HEK293 (cell line): ENCODE measurements at regions not wholly inside any gene's neighbourhood (a gene's known extent, or its start where the extent isn't known, plus 50 kb on each side); places are given as distances from the start of the nearest gene placed in this dataset.

Source experiments
- CTCF ChIA-PET: fragments of 350-600 bp; formaldehyde crosslinking; extraction: SDS; loops from one replicate; lab custom pipeline; 2021; ENCODE audit warnings: antibody characterized with exemption; lab: Yijun Ruan, JAX
- POLR2A ChIA-PET: fragments of 300-600 bp; formaldehyde crosslinking; extraction: SDS; loops from one replicate; lab custom pipeline; 2020; ENCODE audit warnings: antibody characterized with exemption, inconsistent platforms; lab: Yijun Ruan, JAX
- H3K27ac ChIP-seq: fragments of 200-500 bp; sonication (Bioruptor generic); 2 replicates; pipeline ENCODE4 v1.5.1; 2014; ENCODE audit warnings: low read depth, low read length, control low read depth, inconsistent platforms; ENCODE audit errors: extremely low read depth
- H3K36me3 ChIP-seq, 2 experiments: fragments of 200-500 bp in 1 of 2; sonication (Bioruptor generic) in 1 of 2; 1 replicate in 1 of 2; 2 replicates in 1 of 2; pipeline ENCODE4 v1.5.1; 2014 to 2017; ENCODE audit warnings: inconsistent platforms in 2 of 2, low read length in 2 of 2; ENCODE audit not compliant: control insufficient read depth in 2 of 2, insufficient read depth in 1 of 2
- H3K4me1 ChIP-seq: fragments of 200-500 bp; sonication (Bioruptor generic); 2 replicates; pipeline ENCODE4 v1.5.1; 2014; ENCODE audit warnings: mild to moderate bottlenecking, low read length, inconsistent platforms; ENCODE audit not compliant: control insufficient read depth, insufficient read depth
- H3K4me3 ChIP-seq: 2 replicates; pipeline ENCODE4 v1.5.1; 2011; ENCODE audit warnings: low read depth, mild to moderate bottlenecking, control low read depth, low read length, moderate library complexity
- H3K9me3 ChIP-seq: fragments of 200-500 bp; sonication (Bioruptor generic); 2 replicates; pipeline ENCODE4 v1.5.1; 2014; ENCODE audit warnings: low read depth, low read length, inconsistent platforms; ENCODE audit not compliant: control insufficient read depth, insufficient read depth
- BCL11A ChIP-seq: fragments of 450-650 bp; formaldehyde crosslinking; IDR thresholded peaks from 2 replicates; pipeline ENCODE4 v1.5.1; 2016; ENCODE audit warnings: low read depth, missing biosample characterization, missing genetic modification characterization
- EGR2 ChIP-seq: fragments of 450-650 bp; formaldehyde crosslinking; IDR thresholded peaks from 2 replicates; pipeline ENCODE4 v1.5.1; 2016; ENCODE audit warnings: low read depth, missing biosample characterization, missing genetic modification characterization
- FEZF1 ChIP-seq: fragments of 450-650 bp; formaldehyde crosslinking; IDR thresholded peaks from 2 replicates; pipeline ENCODE4 v1.5.1; 2016; ENCODE audit warnings: missing biosample characterization, missing genetic modification characterization
- GLI2 ChIP-seq: fragments of 450-650 bp; formaldehyde crosslinking; IDR thresholded peaks from 2 replicates; pipeline ENCODE4; 2017; ENCODE audit warnings: missing biosample characterization, missing genetic modification characterization, low read depth, borderline replicate concordance
- OVOL3 ChIP-seq: fragments of 450-650 bp; formaldehyde crosslinking; IDR thresholded peaks from 2 replicates; pipeline ENCODE4 v1.5.1; 2016; ENCODE audit warnings: missing biosample characterization, missing genetic modification characterization
- SCRT1 ChIP-seq: fragments of 450-650 bp; formaldehyde crosslinking; IDR thresholded peaks from 2 replicates; pipeline ENCODE4 v1.5.1; 2016; ENCODE audit warnings: missing biosample characterization, missing genetic modification characterization, borderline replicate concordance
- SP7 ChIP-seq: fragments of 450-650 bp; formaldehyde crosslinking; IDR thresholded peaks from 2 replicates; pipeline ENCODE4 v1.5.1; 2016; ENCODE audit warnings: missing biosample characterization, missing genetic modification characterization
- TRIM28 ChIP-seq: IDR thresholded peaks from 2 replicates; pipeline ENCODE4 v1.6.1; 2011; ENCODE audit warnings: low read length, control low read depth, borderline replicate concordance
- ZBTB1 ChIP-seq: fragments of 450-650 bp; formaldehyde crosslinking; IDR thresholded peaks from 2 replicates; pipeline ENCODE4 v1.5.1; 2016; ENCODE audit warnings: missing biosample characterization, missing genetic modification characterization
- ZBTB20 ChIP-seq: fragments of 450-650 bp; formaldehyde crosslinking; IDR thresholded peaks from 2 replicates; pipeline ENCODE4 v1.5.1; 2016; ENCODE audit warnings: missing biosample characterization, missing genetic modification characterization
- ZFP3 ChIP-seq: fragments of 450-650 bp; formaldehyde crosslinking; IDR thresholded peaks from 2 replicates; pipeline ENCODE4 v1.5.1; 2016; ENCODE audit warnings: low read depth, missing biosample characterization, missing genetic modification characterization
- ZNF223 ChIP-seq: fragments of 450-650 bp; formaldehyde crosslinking; IDR thresholded peaks from 2 replicates; pipeline ENCODE4 v1.5.1; 2016; ENCODE audit warnings: missing biosample characterization, missing genetic modification characterization
- ZNF426 ChIP-seq: fragments of 450-650 bp; formaldehyde crosslinking; IDR thresholded peaks from 2 replicates; pipeline ENCODE4 v1.5.1; 2017; ENCODE audit warnings: missing biosample characterization, missing genetic modification characterization, mild to moderate bottlenecking, inconsistent platforms, moderate library complexity
- ZNF48 ChIP-seq: fragments of 450-650 bp; formaldehyde crosslinking; IDR thresholded peaks from 2 replicates; pipeline ENCODE4 v1.5.1; 2016; ENCODE audit warnings: missing biosample characterization, missing genetic modification characterization
- ZNF548 ChIP-seq: fragments of 450-650 bp; formaldehyde crosslinking; IDR thresholded peaks from 2 replicates; pipeline ENCODE4 v1.5.1; 2016; ENCODE audit warnings: missing biosample characterization, missing genetic modification characterization
- ZNF571 ChIP-seq: fragments of 450-650 bp; formaldehyde crosslinking; IDR thresholded peaks from 2 replicates; pipeline ENCODE4 v1.5.0; 2017; ENCODE audit warnings: missing biosample characterization, missing genetic modification characterization
- ZNF600 ChIP-seq: fragments of 450-650 bp; formaldehyde crosslinking; IDR thresholded peaks from 2 replicates; pipeline ENCODE4 v1.5.1; 2016; ENCODE audit warnings: missing biosample characterization, missing genetic modification characterization
- ZNF654 ChIP-seq: fragments of 450-650 bp; formaldehyde crosslinking; IDR thresholded peaks from 2 replicates; pipeline ENCODE4 v1.5.1; 2016; ENCODE audit warnings: low read depth, missing biosample characterization, missing genetic modification characterization
- ZNF701 ChIP-seq: fragments of 450-650 bp; formaldehyde crosslinking; IDR thresholded peaks from 2 replicates; pipeline ENCODE4 v1.5.1; 2016; ENCODE audit warnings: missing biosample characterization, missing genetic modification characterization
- ZNF76 ChIP-seq: fragments of 450-650 bp; formaldehyde crosslinking; IDR thresholded peaks from 2 replicates; pipeline ENCODE4; 2016; ENCODE audit warnings: low read depth, missing biosample characterization, missing genetic modification characterization, borderline replicate concordance
- TF ChIP-seq, protein P1 (sequence below): fragments of 450-650 bp; formaldehyde crosslinking; IDR thresholded peaks from 2 replicates; pipeline ENCODE4 v1.5.1; 2016; ENCODE audit warnings: missing biosample characterization, missing genetic modification characterization

GRCh38 chr20:11166712-11167111 lies 492.9 kb upstream of the JAG1 start (continued):
- TF ChIP-seq, protein P1, sequence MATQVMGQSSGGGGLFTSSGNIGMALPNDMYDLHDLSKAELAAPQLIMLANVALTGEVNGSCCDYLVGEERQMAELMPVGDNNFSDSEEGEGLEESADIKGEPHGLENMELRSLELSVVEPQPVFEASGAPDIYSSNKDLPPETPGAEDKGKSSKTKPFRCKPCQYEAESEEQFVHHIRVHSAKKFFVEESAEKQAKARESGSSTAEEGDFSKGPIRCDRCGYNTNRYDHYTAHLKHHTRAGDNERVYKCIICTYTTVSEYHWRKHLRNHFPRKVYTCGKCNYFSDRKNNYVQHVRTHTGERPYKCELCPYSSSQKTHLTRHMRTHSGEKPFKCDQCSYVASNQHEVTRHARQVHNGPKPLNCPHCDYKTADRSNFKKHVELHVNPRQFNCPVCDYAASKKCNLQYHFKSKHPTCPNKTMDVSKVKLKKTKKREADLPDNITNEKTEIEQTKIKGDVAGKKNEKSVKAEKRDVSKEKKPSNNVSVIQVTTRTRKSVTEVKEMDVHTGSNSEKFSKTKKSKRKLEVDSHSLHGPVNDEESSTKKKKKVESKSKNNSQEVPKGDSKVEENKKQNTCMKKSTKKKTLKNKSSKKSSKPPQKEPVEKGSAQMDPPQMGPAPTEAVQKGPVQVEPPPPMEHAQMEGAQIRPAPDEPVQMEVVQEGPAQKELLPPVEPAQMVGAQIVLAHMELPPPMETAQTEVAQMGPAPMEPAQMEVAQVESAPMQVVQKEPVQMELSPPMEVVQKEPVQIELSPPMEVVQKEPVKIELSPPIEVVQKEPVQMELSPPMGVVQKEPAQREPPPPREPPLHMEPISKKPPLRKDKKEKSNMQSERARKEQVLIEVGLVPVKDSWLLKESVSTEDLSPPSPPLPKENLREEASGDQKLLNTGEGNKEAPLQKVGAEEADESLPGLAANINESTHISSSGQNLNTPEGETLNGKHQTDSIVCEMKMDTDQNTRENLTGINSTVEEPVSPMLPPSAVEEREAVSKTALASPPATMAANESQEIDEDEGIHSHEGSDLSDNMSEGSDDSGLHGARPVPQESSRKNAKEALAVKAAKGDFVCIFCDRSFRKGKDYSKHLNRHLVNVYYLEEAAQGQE (tag by site-specific recombination): no peak
- no peak for TF ChIP-seq ZNF654 (tag by site-specific recombination)
- TF ChIP-seq ZBTB20: no peak
- TF ChIP-seq, all 188 proteins: peak for 0

DNA sequence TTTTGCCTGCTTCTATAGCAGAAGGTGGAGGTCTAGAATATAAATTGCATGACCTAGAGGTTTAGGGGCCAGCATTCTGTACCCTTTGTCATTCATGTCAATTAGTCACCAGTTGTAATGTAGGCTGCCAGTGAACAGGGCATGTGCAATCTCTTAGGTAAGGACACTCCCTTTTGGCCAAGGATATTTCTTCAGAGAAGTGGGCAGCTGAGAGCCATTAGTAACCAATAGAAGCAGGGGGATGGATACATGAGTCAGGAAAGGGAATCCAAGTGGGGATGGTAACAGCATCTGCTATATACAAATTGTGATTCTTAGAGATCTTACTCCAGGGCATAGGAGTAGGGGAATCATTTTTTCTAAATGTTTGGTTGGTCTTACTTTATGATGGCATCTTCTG lies 494.2 kb upstream of the JAG1 start:
- ChIA-PET CTCF (no interaction called here), POLR2A (no interaction called here)
- H3K4me1 ChIP-seq: no peaks in the 10 kb centered on the region

DNA sequence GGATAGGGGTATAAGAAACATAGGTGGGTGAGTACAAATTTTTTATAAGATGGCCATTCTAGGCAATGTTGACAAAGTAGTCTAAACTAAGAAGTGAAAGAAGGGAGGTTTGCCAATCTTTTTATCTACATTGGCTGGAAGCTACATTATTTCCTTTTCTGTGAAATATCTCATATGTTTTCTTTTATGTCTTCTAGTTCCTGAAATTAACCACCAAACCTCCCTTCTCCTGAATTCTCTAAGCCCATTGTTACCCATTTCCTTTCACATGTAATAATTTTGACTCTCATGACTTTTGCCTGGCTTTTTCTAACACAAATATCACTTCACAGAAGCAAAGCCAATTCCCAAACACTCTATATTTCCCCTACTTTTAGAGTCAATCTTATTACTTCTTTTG lies 496.2 kb upstream of the JAG1 start:
- TF ChIP-seq FEZF1 (tag by site-specific recombination) (no peak), ZNF571 (tag by site-specific recombination) (no peak), ZNF548 (tag by site-specific recombination) (no peak), OVOL3 (tag by site-specific recombination) (no peak), ZNF426 (tag by site-specific recombination) (no peak)
- no peaks in the 10 kb centered on the region for H3K9me3 ChIP-seq
- no peak overlapping the region for H3K4me3 ChIP-seq
- ChIA-PET CTCF (no interaction called here), POLR2A (no interaction called here)
- H3K4me1 ChIP-seq: no peaks in the 10 kb centered on the region
- H3K36me3 ChIP-seq: no peaks in the 10 kb centered on the region
- H3K27ac ChIP-seq: no peak overlapping the region

More for the DNA sequence above, 494.2 kb upstream of the JAG1 start:
- Histone ChIP-seq H3K4me3 (no peak overlapping the region), H3K9me3 (no peaks in the 10 kb centered on the region), H3K36me3 (no peaks in the 10 kb centered on the region), H3K27ac (no peak overlapping the region)
- TF ChIP-seq ZNF654 (tag by site-specific recombination): no peak
- TF ChIP-seq ZNF76 (tag by site-specific recombination): no peak
- no peak for TF ChIP-seq ZBTB1 (tag by site-specific recombination)
- TF ChIP-seq ZNF48: no peak
- no peak for TF ChIP-seq EGR2 (tag by site-specific recombination)
- TF ChIP-seq ZNF600 (tag by site-specific recombination): no peak
- no peak for TF ChIP-seq ZFP3
- TF ChIP-seq TRIM28: no peak
- no peak for TF ChIP-seq SP7 (tag by site-specific recombination)
- TF ChIP-seq ZNF223 (tag by site-specific recombination): no peak
- TF ChIP-seq BCL11A (tag by site-specific recombination): no peak
- TF ChIP-seq ZNF701 (tag by site-specific recombination): no peak
- TF ChIP-seq SCRT1: no peak
- TF ChIP-seq GLI2 (tag by site-specific recombination): no peak
